HG03135 (cell line): ENCODE measurements at regions not wholly inside any gene's neighbourhood (a gene's known extent, or its start where the extent isn't known, plus 50 kb on each side); places are given as distances from the start of the nearest gene placed in this dataset.
A peak's percentile ranks its signal among the peaks of the same experiment; 100 is the strongest.
"Not testable (repeated sequence)": the region's sequence is repeated elsewhere in the genome, so short reads cannot be mapped to it uniquely, and the experiment has no call there.

Experiments used
- ATAC-seq: cut with Tn5 transposase; IDR thresholded peaks from one replicate; pipeline ENCODE4 v1.9.1; 2021; ENCODE audit warnings: mild to moderate bottlenecking, moderate library complexity; ENCODE audit not compliant: unreplicated experiment

DNA sequence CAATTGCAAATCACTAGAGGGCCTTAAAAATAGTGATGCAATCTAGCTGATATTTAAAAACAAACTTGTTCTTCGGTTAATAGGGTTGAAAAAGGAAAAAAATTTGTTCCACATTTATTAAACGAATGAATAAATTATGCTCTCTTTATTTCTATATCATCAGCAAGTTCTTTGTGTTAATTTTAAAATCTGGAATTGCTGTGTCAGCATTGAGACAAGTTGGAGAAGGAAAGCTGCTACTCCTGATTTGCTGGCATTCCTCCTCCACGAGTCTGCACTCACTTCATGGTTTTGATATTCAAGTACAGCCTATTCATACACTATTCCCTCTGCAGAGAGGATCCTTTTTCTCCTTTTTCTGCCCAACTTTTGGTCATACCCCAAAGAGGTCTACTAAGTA is 117.6 kb downstream of the MRPL39 start:
- ATAC-seq = no peak

DNA sequence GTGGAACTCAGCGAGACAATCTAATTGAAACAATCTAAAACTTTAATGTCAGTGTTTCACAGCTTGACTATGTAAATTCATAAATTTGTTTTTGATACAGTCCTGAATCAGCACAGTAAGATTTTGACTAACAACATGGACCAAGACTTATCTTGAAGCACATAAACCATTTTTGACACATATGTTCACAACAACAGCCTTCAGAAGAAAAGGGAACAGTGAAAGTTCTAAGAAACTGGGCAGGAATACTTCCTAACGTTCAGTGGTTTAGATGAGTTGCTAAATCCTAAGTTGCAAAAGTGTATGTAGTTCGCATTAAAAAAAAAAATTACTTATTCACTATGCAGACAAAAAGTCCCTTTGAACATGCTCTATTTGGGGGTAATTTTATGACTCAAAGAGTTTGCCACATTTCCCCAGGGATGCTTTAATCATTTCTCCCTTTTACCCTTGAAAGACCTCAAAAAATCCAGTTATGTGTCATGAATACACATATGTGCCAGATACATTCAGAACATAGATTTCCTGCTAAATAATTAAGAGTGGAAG is 120.2 kb downstream of the MRPL39 start:
- ATAC-seq = peak; percentile 68

DNA sequence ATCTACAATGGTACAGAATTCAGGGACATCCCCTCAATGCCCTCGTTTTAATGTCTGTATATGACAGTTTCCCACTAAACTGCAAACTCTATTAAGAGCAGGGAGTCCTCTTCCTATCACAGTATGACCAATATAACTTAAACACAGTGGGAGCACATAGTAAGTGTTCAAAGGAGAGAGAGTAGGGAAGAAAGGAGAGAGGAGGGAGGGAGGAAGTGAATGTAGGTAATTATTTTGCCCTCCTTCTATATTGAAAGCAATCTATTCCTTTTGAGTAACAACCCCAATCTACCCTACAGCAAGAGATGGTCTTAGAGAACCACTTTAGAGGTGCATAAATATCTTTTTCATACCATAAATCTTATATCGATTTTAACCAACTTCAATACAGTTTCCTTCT is 121.4 kb downstream of the MRPL39 start:
- ATAC-seq = no peak

DNA sequence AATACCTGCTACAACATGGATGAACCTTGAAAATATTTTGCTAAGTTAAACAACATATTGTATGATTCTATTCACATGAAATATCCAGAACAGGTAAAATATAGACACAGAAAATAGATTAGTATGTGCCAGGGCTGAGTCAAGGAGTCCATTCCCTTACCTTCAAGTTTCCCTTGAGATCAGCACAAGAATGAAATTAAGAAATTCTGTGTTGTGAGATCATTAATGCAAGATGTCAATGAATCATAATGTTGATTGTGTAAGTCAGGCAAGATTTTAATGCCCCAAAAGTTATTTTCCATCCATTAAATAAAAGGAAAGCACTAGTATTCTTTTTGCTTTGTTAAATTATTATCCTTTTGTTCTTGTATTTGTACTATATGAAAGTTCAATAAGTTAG is 139.4 kb downstream of the MRPL39 start:
- ATAC-seq = no peak

DNA sequence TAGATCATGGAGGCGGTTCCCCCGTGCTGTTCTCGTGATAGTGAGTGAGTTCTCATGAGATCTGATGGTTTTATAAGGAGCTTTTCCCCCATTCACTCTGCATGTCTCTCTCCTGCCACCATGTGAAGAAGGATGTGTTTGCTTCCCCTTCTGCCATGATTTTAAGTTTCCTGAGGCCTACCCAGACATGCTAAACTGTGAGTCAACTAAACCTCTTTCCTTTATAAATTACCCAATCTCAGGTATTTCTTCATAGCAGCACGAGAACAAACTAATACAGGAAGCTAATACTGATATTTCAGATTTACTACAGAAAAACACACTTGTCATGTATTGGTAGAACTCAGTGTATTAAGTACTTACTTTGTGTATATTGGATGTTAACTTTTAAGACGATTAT is 140.2 kb downstream of the MRPL39 start:
- not testable (repeated sequence) for ATAC-seq

DNA sequence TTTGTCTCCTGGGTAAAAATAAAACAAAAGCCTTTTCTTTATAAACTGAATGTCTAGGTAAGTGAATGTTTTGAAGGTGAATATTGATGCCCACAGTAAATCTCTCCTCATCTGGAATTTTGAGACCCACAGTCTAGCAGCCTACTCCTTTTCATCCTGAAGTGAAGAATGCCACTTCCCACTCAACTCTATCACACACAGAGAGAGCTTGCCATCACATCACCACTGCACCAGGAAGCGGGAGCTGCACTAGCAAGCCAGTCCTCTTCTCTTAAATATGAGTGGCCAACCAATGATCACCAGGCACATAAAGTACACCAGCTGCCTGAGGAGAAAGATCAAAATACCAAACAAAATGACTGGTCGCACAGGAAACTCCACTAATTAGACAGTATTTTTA is 140.8 kb downstream of the MRPL39 start:
- no peak for ATAC-seq

DNA sequence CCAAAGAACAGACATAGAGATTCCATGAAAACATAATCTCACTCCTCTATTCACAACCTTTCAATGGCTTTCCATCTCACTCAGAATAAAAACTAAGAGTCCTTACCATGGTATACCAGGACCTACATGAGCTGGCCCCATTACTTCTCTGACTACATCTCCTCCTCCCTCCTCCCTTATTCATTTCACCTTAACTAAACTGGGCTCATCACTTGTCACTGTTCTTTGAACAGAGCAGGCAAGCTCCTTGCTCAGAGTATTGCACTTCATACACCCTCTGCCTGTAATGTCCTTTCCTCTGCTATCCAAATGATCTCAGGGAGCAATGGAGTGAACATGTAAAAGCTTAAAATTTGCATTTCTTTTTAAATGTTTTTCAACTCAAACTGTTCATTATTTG is 142.0 kb downstream of the MRPL39 start:
- no peak for ATAC-seq

DNA sequence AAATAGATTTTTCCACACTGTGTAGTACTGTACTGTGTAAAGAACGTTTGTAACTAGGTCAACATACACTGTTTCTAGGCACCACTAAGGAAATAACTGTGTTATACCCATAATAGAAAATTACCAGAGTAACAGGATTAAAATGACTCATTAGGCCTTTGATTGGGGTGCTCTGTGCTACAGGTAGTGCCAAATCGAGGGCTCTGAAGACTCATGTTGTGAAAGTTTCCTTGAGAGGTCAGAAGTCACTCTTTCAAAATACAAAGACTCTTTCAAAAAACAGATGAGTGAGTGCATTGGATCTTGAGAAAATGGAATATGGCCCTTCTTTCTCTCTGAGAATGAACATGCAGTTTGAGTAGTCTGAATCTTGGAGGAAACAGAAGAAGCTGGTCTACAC is 143.0 kb downstream of the MRPL39 start:
- ATAC-seq = peak; percentile 44

DNA sequence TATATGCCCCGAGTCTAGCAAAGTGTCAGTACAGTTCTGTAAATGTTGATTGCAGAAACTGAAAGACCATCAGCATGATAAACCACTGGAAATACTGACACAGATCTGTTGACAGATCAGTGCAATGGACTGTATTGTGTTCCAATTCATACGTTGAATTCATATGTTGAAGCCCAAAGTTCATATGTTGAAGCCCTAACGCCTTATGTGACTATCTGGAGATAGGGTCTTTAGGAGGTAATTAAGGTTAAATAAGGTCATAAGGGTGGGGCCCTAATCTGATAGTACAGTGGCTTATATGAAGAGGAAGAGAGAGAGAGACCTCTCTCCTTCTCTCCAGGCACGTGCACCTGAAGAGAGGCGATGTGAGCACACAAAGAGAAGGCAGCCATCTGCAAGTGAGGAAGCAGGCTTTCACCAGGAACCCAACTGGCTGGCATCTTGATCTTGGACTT is 144.7 kb downstream of the MRPL39 start:
- peak; percentile 57 for ATAC-seq

DNA sequence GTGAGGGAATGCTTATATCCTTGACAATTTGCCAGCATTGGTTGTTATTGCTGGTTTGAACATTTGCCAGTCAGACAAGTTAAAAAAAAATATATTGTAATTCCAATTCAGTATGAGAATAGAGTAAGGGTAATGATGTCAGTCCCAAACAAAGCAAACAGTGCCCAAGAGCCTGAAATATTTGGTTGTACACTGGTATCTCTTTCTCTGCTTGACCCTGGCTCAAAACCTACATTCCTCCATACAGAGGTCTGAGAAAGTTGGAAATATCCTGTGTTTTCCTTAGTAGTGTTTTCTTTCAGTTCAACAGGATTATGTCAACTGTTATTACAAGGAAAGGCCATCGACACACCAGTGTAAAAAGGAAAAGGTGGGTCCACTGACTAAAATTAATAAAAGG is 145.6 kb downstream of the MRPL39 start:
- ATAC-seq = no peak

DNA sequence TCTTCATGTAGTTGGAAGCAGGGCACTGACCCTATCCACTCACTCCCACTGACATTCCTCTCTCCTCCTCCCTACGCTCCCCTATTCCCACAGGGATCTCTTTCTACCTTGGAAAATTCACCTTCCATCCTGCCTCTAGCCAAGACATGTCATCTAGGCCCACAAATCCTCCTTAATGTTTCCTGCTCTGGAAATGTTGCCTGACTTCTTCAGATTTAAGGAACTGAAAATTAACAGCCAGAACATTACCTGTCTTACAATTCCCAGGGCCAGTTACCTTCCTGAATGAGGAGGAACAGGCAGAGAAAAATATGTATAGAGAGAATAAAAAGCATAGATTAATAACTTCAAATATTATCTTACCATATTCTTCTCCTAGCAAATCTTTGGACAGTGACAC is 147.3 kb downstream of the MRPL39 start:
- no peak for ATAC-seq

DNA sequence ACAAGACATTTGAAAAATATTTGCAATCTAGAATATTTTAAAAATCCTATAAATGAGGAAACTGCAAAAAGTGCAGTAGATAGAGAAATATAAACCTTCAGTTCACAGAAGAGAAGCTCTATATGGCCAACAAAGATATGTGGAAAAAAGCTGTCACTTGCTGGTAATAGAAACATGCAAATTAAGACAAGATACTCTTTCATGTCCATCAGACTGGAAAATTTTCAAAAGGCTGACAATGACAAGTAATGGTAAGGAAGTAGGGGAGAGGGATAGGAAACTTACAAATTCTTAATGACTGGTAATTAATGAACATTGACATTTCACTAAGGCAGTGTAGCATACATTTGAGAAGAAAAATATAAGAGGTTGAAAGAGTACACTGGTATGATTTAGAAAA is 147.9 kb downstream of the MRPL39 start:
- ATAC-seq = no peak

DNA sequence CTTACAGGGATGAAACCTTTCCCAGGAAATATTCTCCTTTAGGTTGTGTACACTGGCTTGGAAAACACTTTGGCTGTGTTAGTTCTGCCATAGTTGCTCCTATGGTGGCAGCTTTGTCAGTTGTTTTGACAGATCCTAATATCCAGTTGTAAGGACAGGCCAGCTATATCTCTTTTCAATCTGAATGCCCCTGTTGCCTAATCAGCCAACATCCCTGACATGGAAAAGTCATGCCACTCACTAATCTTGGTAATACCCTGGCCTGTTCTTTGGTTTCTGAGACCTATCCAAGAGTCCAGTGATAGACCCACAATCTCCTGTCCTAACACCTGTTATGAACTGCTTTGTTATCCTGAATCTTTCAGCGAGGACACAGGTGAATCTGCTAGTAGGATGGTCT is 148.8 kb downstream of the MRPL39 start:
- ATAC-seq = no peak

DNA sequence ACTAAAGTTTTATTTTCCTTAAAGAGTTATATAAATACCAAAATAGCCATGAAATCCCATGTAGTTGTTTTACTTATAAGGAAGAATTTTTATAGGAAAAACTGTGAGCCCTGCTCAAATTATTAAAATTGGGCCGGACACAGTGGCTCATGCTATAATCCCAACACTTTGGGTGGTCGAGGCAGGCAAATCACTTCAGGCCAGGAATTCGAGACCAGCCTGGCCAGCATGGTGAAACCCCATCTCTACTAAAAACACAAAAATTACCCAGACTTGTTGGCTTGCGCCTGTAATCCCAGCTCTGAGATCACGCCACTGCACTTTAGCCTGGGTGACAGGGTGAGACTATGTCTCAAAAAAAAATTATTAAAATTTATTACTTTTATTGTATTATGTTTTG is 149.3 kb downstream of the MRPL39 start:
- no peak for ATAC-seq

DNA sequence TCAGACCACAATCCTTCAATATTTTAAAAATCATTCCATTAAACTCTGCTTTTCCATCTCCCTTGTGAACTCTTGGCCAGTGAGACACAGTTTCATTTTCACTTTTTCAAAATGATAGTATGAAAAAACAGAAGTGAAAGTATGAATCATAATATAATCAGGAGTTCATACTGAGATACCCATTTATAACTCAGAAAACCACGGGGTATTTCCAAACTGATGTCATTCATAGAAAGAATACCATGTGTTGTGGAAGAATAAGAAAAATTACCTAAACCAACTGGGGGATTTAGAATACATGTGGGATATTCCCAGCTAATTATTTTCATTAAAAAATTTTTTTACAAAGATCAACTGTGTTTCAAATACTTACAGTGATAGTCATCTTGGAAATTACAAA is 149.9 kb downstream of the MRPL39 start:
- ATAC-seq = peak; percentile 53

DNA sequence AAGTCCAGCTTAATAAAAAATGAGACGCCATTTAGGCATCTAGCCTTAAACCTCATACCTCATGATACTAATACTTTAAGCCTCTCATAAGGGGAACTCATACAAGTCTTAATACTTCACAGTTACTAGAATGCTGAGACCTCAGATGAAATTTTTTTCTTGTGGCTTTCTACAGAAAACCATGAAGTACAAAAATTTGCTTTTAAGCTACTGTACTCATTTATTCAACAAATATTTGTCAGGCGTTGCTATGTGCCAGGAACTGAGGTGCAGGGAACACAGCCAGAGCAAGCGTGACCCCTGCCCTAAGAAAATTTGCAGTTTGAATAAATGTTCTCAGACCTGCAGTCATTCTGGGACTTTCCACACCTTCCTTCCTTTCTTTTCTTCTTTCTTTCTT is 150.6 kb downstream of the MRPL39 start:
- ATAC-seq = peak; percentile 54

DNA sequence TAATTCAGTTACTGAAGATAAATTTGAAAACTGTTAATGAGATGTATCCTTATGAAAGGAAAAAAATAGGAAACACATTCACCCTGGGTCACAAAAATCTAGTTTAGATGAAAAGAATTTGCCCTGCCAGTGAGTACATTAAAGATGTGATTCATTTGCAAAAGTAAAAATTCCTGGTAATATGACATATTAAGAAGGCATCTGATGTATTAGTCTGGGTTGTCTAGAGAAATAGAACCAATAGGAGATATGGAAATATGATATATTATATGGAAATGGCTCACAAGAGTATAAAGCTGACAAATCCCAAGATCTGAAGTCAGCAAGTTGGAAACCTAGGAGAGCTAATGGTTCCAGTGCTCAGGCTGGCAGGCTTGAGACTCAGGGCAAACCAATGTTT is 153.8 kb downstream of the MRPL39 start:
- no peak for ATAC-seq

DNA sequence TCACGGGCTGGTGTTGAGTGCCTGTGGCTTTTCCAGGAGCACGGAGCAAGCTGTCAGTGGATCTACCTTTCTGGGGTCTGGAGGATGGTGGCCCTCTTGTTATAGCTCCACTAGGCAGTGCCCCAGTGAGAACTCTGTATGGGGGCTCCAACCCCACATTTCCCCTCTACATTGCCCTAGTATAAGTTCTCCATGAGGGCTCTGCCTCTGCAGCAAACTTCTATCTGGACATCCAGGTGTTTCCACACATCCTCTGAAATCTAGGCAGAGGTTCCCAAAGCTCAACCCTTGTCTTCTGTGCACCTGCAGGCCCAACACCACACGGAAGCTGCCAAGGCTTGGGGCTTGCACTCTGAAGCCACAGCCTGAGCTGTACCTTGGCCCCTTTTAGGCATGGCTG is 157.3 kb downstream of the MRPL39 start:
- no peak for ATAC-seq

DNA sequence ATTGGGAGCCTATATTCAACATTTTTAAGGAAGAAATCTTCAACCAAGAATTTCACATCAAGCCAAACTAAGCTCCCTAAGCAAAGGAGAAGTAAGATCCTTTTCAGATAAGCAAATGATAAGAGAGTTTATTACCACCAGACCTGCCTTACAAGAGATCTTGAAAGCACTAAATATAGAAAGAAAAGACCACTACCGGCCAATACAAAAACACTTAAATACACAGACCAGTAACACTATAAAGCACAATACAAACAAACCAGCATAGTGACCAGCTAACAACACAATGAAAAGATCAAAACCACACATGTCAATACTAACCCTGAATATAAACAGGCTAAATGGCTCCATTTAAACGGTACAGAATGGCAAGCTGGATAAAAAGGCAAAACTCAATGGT is 165.4 kb downstream of the MRPL39 start:
- ATAC-seq = no peak

DNA sequence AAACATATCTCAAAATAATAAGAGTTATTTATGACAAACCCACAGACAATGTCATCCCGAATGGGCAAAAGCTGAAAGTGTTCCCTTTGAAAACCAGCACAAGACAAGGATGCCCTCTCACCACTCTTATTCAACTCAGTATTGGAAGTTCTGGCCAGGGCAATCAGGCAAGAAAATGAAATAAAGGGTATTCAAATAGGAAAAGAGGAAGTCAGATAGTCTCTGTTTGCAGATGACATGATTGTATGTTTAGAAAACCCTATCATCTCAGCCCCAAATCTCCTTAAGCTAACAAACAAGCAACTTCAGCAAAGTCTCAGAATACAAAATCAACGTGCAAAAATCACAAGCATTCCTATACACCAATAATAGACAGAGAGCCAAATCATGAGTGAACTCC is 169.8 kb downstream of the MRPL39 start:
- ATAC-seq = not testable (repeated sequence)

DNA sequence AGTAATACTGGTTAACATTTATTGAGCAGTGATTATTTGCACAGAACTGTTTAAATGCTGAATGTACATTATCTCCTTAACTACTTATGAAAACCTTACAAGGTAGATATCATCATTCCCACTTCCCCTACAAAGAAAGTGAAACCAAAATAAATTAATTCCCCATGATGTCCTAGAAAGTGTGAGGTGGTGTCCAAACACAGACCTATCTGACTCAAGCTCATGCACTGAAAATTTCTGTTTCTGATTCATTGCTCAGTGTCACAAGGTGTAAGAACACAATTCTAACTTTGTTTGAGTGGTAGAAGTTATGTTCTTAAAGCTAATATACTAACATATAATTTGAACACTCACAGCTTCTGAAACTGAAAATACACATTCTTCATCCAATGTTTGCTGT is 178.7 kb downstream of the MRPL39 start:
- ATAC-seq = peak; percentile 58

DNA sequence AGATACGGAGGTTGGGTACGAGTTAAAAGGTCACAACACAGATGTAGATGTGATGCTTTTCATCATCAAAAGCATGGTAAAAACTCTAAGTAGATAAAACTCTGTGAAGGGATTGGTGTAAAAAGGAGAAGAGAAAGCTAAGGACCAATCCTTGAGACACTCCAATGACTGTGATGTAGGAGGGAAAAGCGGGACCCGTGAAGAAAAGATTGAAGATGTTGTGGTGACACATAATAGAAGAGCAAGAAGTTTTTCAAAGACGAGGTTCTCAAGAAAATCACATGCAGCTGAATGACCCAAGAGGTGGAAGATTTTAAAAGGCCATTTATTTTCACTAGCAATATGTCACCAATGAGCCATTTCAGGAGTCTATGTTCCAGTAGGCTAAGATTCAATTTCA is 179.5 kb downstream of the MRPL39 start:
- ATAC-seq = no peak

DNA sequence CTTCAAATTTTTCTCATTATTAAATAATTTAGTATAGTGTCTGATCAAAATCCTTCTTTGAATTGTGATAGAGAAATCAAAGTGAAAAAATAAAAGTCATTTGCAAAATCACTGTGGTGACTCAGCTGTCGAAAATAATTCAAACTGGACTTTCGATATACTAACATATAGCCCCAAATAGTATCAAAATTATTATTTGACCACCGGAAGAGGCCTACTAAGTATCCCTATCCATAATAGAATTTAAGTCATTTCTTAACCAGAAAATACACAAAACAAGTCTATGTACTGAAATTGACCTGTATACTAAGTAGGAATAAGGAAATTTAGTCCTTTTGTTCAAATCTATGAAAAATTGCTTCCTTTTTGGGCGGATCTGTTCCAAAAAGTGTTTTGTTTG is 180.7 kb downstream of the MRPL39 start:
- ATAC-seq = no peak

DNA sequence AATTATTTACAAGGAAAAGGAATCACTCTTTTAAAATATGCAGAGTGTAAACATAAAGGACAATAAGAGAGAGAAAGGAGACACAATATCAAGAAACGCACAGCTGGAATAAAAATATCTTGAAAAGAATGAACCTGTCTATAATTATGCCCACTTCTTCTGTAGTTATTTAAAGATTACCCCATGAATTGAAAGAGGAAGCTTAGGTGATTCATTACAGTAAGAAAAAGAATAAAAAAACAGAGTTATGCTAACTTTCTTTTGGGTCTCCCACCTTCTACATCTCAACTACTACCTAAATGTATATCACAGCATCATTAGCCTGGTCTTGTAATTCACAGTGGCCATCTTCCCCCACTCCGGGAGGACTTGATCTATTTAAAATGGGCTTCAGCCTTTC is 182.1 kb downstream of the MRPL39 start:
- ATAC-seq = no peak
